ENCODE measurements at regions not wholly inside any gene's neighbourhood (a gene's known extent, or its start where the extent isn't known, plus 50 kb on each side); places are given as distances from the start of the nearest gene placed in this dataset.

- DNase-seq (ENCODE audit: low spot score) = no peak
- Histone ChIP-seq H3K4me3 (ENCODE audit: low read depth in 1 of 3, low read length in 3 of 3) (no peak overlapping the region), H3K27ac (ENCODE audit: low read depth in 1 of 2, low read length in 2 of 2) (no peak overlapping the region), H3K9ac (ENCODE audit: low read depth in 1 of 2, low read length in 2 of 2) (no peak overlapping the region), H3K27me3 (ENCODE audit: control insufficient read depth in 4 of 4, insufficient read depth in 4 of 4, low read length in 3 of 4) (no peaks in the 10 kb centered on the region), H3K4me1 (ENCODE audit: control insufficient read depth in 4 of 4, insufficient read depth in 4 of 4, low read length in 3 of 4) (no peaks in the 10 kb centered on the region), H3K9me3 (ENCODE audit: control insufficient read depth in 4 of 4, low read length in 3 of 4) (no peaks in the 10 kb centered on the region), H3K36me3 (ENCODE audit: control insufficient read depth in 4 of 4, insufficient read depth in 3 of 4, low read depth in 1 of 4, low read length in 3 of 4) (no peaks in the 10 kb centered on the region)
- TF ChIP-seq EGR1 (IDR thresholded peaks at IDR 0.05; ENCODE audit: low read depth in 2 of 2) = no peak
- no peak for TF ChIP-seq GABPA (IDR thresholded peaks at IDR 0.05 in 1 of 2, conservative IDR thresholded peaks at IDR 0.05 in 1 of 2)
- TF ChIP-seq RAD21 (IDR thresholded peaks at IDR 0.05) = no peak
- TF ChIP-seq CTCF (IDR thresholded peaks at IDR 0.05; ENCODE audit: low read depth, low read length, missing input control) = no peak
- no peak for TF ChIP-seq HNF4A (conservative IDR thresholded peaks at IDR 0.05)
- TF ChIP-seq RXRA (IDR thresholded peaks at IDR 0.05) = no peak
- no peak for TF ChIP-seq JUND (IDR thresholded peaks at IDR 0.05)
- no peak for TF ChIP-seq FOXA2 (IDR thresholded peaks at IDR 0.05)
- TF ChIP-seq HNF4G (IDR thresholded peaks at IDR 0.05) = no peak
- TF ChIP-seq YY1 (IDR thresholded peaks at IDR 0.05) = no peak
- WGBS = 81% methylated on average over 2 of the region's 2 CpGs
Measured at GRCh38 chr13:34730961-34731360, 211.1 kb upstream of the NBEA start.

DNA sequence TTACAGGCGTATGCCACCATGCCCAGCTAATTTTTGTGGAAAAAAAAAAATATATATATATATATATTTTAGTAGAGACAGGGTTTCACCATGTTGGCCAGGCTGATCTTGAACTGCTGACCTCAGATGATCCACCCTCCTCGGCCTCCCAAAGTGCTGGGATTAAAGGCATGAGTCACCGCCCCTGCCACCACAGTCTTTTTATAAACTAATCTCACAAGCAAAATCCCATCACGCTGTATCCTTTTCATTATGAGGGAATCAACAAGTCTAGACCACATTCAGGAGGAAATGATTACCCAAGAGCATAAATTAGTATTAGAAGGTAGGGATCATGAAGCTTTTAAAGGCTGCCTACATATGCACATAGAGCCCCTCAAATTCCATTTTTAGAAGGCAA is 210.6 kb upstream of the NBEA start:
- WGBS = 82% methylated on average over 4 of the region's 4 CpGs
- H3K36me3 ChIP-seq (ENCODE audit: control insufficient read depth in 4 of 4, insufficient read depth in 3 of 4, low read depth in 1 of 4, low read length in 3 of 4) = no peaks in the 10 kb centered on the region
- H3K4me3 ChIP-seq (ENCODE audit: low read depth in 1 of 3, low read length in 3 of 3) = no peak overlapping the region
- no peaks in the 10 kb centered on the region for H3K9me3 ChIP-seq (ENCODE audit: control insufficient read depth in 4 of 4, low read length in 3 of 4)
- TF ChIP-seq EGR1 (IDR thresholded peaks at IDR 0.05; ENCODE audit: low read depth in 2 of 2) (no peak), ATF3 (IDR thresholded peaks at IDR 0.05) (no peak), TAF1 (conservative IDR thresholded peaks at IDR 0.05) (no peak), RXRA (IDR thresholded peaks at IDR 0.05) (no peak), GABPA (IDR thresholded peaks at IDR 0.05 in 1 of 2, conservative IDR thresholded peaks at IDR 0.05 in 1 of 2) (no peak), CTCF (IDR thresholded peaks at IDR 0.05; ENCODE audit: low read depth, low read length, missing input control) (no peak), REST (IDR thresholded peaks at IDR 0.05) (no peak), ZBTB33 (IDR thresholded peaks at IDR 0.05) (no peak), SP1 (IDR thresholded peaks at IDR 0.05) (no peak), YY1 (IDR thresholded peaks at IDR 0.05) (no peak), JUND (IDR thresholded peaks at IDR 0.05) (no peak), RAD21 (IDR thresholded peaks at IDR 0.05) (no peak), FOXA1 (IDR thresholded peaks at IDR 0.05) (no peak), NR2F2 (IDR thresholded peaks at IDR 0.05) (no peak), HNF4G (IDR thresholded peaks at IDR 0.05) (no peak), HNF4A (conservative IDR thresholded peaks at IDR 0.05) (no peak), FOXA2 (IDR thresholded peaks at IDR 0.05) (no peak)
- TF ChIP-seq, protein P1, sequence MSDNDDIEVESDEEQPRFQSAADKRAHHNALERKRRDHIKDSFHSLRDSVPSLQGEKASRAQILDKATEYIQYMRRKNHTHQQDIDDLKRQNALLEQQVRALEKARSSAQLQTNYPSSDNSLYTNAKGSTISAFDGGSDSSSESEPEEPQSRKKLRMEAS (IDR thresholded peaks at IDR 0.05) = no peak
- H3K9ac ChIP-seq (ENCODE audit: low read depth in 1 of 2, low read length in 2 of 2) = no peak overlapping the region
- H3K4me1 ChIP-seq (ENCODE audit: control insufficient read depth in 4 of 4, insufficient read depth in 4 of 4, low read length in 3 of 4) = no peaks in the 10 kb centered on the region
- H3K27ac ChIP-seq (ENCODE audit: low read depth in 1 of 2, low read length in 2 of 2) = no peak overlapping the region
- H3K27me3 ChIP-seq (ENCODE audit: control insufficient read depth in 4 of 4, insufficient read depth in 4 of 4, low read length in 3 of 4) = no peaks in the 10 kb centered on the region
- no peak for DNase-seq (ENCODE audit: low spot score)

Measured in liver (tissue), 8 donors.